CD14-positive monocyte (primary cell): ENCODE measurements at regions not wholly inside any gene's neighbourhood (a gene's known extent, or its start where the extent isn't known, plus 50 kb on each side); places are given as distances from the start of the nearest gene placed in this dataset.

Experiments used
- DNase-seq, 3 donors: peaks; one replicate each; pipeline ENCODE4 v3.0.0-alpha.2; 2011 to 2022
- H2AFZ ChIP-seq: 2 replicates; pipeline ENCODE4 v1.6.0; 2012; ENCODE audit warnings: mild to moderate bottlenecking, low read depth, low read length, inconsistent platforms; ENCODE audit not compliant: insufficient read depth, poor library complexity, severe bottlenecking
- H3K27ac ChIP-seq, 2 donors: 1 replicate in 1 of 2; 2 replicates in 1 of 2; pipeline ENCODE4 v1.5.1; 2012 to 2013; ENCODE audit warnings: low read length in 2 of 2, control low read depth in 1 of 2, inconsistent platforms in 1 of 2, low read depth in 1 of 2, mild to moderate bottlenecking in 1 of 2
- H3K27me3 ChIP-seq, 2 donors: one replicate each; pipeline versions ENCODE4 v1.6.0 to v1.6.1; 2011 to 2013; ENCODE audit warnings: low read length in 2 of 2; ENCODE audit not compliant: control insufficient read depth in 2 of 2, insufficient read depth in 2 of 2
- H3K36me3 ChIP-seq, 2 donors: replicated peaks in 1 of 2; 1 replicate in 1 of 2; 2 replicates in 1 of 2; pipeline versions ENCODE4 v1.5.1 to v1.6.1; 2012 to 2013; ENCODE audit warnings: low read length in 2 of 2, control low read depth in 1 of 2, inconsistent platforms in 1 of 2, mild to moderate bottlenecking in 1 of 2; ENCODE audit not compliant: insufficient read depth in 2 of 2, control insufficient read depth in 1 of 2
- H3K4me1 ChIP-seq, 2 donors: 1 replicate in 1 of 2; 2 replicates in 1 of 2; pipeline versions ENCODE4 v1.5.1 to v1.6.1; 2012 to 2013; ENCODE audit warnings: low read length in 2 of 2, control low read depth in 1 of 2, inconsistent platforms in 1 of 2, mild to moderate bottlenecking in 1 of 2, moderate library complexity in 1 of 2; ENCODE audit not compliant: insufficient read depth in 2 of 2, control insufficient read depth in 1 of 2
- H3K4me2 ChIP-seq: replicated peaks from 2 replicates; pipeline ENCODE3; 2012; ENCODE audit warnings: low read length, moderate library complexity, mild to moderate bottlenecking; ENCODE audit not compliant: poor library complexity, severe bottlenecking; ENCODE audit errors: extremely low read depth
- H3K4me3 ChIP-seq, 3 experiments: fragments of 200-600 bp in 1 of 3; sonication (generic) in 1 of 3; replicated peaks in 1 of 3; 1 replicate in 2 of 3; 2 replicates in 1 of 3; pipeline ENCODE4 v1.5.1; 2011 to 2013; ENCODE audit warnings: low read length in 3 of 3, mild to moderate bottlenecking in 3 of 3, control low read depth in 2 of 3, low read depth in 2 of 3, inconsistent platforms in 1 of 3, moderate library complexity in 1 of 3
- H3K79me2 ChIP-seq: 2 replicates; pipeline ENCODE4 v1.6.0; 2012; ENCODE audit warnings: mild to moderate bottlenecking, control low read depth, inconsistent platforms, low read length, moderate library complexity; ENCODE audit not compliant: insufficient read depth
- H3K9ac ChIP-seq: 2 replicates; pipeline ENCODE4 v1.6.0; 2017; ENCODE audit warnings: low read length, mild to moderate bottlenecking; ENCODE audit not compliant: insufficient read depth, poor library complexity, severe bottlenecking
- H3K9me3 ChIP-seq, 2 donors: replicated peaks in 1 of 2; 1 replicate in 1 of 2; 2 replicates in 1 of 2; pipeline versions ENCODE4 v1.5.1 to v1.6.1; 2012 to 2013; ENCODE audit warnings: low read length in 2 of 2, control low read depth in 1 of 2; ENCODE audit not compliant: control insufficient read depth in 1 of 2, insufficient read depth in 1 of 2
- H4K20me1 ChIP-seq: 2 replicates; pipeline ENCODE4 v1.6.0; 2012; ENCODE audit warnings: mild to moderate bottlenecking, low read length, control low read depth, moderate library complexity; ENCODE audit not compliant: insufficient read depth
- H3K27ac Mint-ChIP-seq, 7 donors: one replicate each; pipeline ENCODE4 v1.8.0; 2020; ENCODE audit warnings: mild to moderate bottlenecking in 7 of 7, mixed read lengths in 7 of 7, moderate library complexity in 6 of 7, inconsistent platforms in 2 of 7
- H3K27me3 Mint-ChIP-seq, 3 donors: one replicate each; pipeline ENCODE4 v1.8.0; 2021 to 2022; ENCODE audit warnings: low read depth in 3 of 3, mild to moderate bottlenecking in 3 of 3, mixed read lengths in 3 of 3, moderate library complexity in 3 of 3, inconsistent platforms in 1 of 3
- H3K36me3 Mint-ChIP-seq, 2 donors: one replicate each; pipeline ENCODE4 v1.8.0; 2020; ENCODE audit warnings: mixed read lengths in 2 of 2, inconsistent platforms in 1 of 2, mild to moderate bottlenecking in 1 of 2
- H3K4me1 Mint-ChIP-seq: one replicate; pipeline ENCODE4 v1.8.0; 2020; ENCODE audit warnings: mild to moderate bottlenecking, mixed read lengths
- H3K4me3 Mint-ChIP-seq, 2 donors: one replicate each; pipeline ENCODE4 v1.8.0; 2020; ENCODE audit warnings: mild to moderate bottlenecking in 2 of 2, mixed read lengths in 2 of 2, moderate library complexity in 1 of 2
- H3K9me3 Mint-ChIP-seq, 7 donors: one replicate each; pipeline ENCODE4 v1.8.0; 2020 to 2022; ENCODE audit warnings: mixed read lengths in 7 of 7, mild to moderate bottlenecking in 6 of 7, moderate library complexity in 6 of 7, inconsistent platforms in 2 of 7
- WGBS: methylation state at CpG from one replicate; pipeline ENCODE4 v1.1.5; 2013; ENCODE audit warnings: missing lambda C conversion rate; ENCODE audit not compliant: insufficient coverage; 5-methylcytosine and 5-hydroxymethylcytosine counted together
- intact Hi-C, 2 donors: fragments of 100-400 bp; cut with micrococcal nuclease; formaldehyde crosslinking; loops; one replicate each; pipeline versions ENCODE4 v1.15.0 to v1.15.1; 2023
- TF ChIP-seq, protein P1 (sequence below): fragments of 200-600 bp; IDR thresholded peaks from one replicate; pipeline ENCODE4 v1.8.0; 2022; ENCODE audit warnings: antibody characterized with exemption, mild to moderate bottlenecking

DNA sequence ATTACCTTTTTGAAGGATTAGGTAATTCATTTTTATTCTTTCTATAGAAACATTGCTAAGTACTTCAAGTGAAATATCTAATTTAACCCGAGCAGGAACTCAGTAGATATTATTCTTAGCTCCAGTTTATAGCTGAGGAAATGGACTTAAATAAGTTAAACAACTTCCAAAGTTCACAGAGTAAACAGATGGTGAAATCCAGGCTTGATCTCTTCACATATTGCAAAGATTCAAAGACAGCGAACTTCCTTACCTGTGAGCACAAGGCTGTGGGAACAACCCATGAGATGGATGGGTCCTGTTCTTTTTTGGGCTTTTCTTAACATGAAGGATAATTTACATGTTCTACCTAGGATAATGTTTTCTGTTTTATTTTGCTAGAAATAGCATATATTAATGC, 439.0 kb downstream of the IRS1 start:
- DNase-seq, result no peak
- Histone ChIP-seq H3K36me3 (no peaks in the 10 kb centered on the region), H3K27me3 (peaks cover 2 to 7% of the 10 kb centered on the region in 2 donors), H3K79me2 (no peaks in the 10 kb centered on the region), H3K9me3 (no peaks in the 10 kb centered on the region), H3K9ac (no peak overlapping the region), H2AFZ (no peak overlapping the region), H3K4me3 (no peak overlapping the region), H3K4me1 (no peaks in the 10 kb centered on the region), H3K4me2 (no peak overlapping the region), H4K20me1 (no peaks in the 10 kb centered on the region), H3K27ac (no peak overlapping the region)
- H3K4me3 Mint-ChIP-seq, result no peak overlapping the region
- no peaks in the 10 kb centered on the region for H3K36me3 Mint-ChIP-seq
- intact Hi-C loops, result no loop called here
- H3K4me1 Mint-ChIP-seq, result peaks cover under 1% of the 10 kb centered on the region
- H3K27me3 Mint-ChIP-seq, result peaks cover 6 to 10% (median 10%) of the 10 kb centered on the region in 3 donors
- TF ChIP-seq, protein P1, sequence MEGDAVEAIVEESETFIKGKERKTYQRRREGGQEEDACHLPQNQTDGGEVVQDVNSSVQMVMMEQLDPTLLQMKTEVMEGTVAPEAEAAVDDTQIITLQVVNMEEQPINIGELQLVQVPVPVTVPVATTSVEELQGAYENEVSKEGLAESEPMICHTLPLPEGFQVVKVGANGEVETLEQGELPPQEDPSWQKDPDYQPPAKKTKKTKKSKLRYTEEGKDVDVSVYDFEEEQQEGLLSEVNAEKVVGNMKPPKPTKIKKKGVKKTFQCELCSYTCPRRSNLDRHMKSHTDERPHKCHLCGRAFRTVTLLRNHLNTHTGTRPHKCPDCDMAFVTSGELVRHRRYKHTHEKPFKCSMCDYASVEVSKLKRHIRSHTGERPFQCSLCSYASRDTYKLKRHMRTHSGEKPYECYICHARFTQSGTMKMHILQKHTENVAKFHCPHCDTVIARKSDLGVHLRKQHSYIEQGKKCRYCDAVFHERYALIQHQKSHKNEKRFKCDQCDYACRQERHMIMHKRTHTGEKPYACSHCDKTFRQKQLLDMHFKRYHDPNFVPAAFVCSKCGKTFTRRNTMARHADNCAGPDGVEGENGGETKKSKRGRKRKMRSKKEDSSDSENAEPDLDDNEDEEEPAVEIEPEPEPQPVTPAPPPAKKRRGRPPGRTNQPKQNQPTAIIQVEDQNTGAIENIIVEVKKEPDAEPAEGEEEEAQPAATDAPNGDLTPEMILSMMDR, result no peak
- H3K27ac Mint-ChIP-seq, result no peak overlapping the region
- no CpG with 5 or more reads among the region's 2 CpGs for WGBS
- peaks cover 0 to 8% (median 3%) of the 10 kb centered on the region in 7 donors for H3K9me3 Mint-ChIP-seq

DNA sequence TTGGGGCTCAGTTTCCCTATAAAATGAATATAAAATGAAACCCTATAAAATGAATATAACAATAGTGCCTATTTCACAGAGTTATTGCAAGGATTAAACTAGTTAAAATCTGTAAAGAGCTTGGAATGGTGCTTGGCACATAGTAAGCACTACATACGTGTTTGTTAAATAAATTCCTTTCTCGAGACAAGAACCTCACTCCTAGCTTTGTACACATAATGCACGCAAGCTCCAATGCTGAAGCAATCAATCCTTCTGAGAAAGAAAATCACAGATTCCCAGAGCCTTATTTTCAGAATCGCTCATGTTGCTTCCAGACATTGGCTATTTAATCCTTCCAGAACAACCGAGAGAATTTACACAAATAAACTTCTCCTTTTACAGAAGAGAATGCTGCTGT, 440.9 kb downstream of the IRS1 start:
- Histone ChIP-seq H2AFZ (no peak overlapping the region), H3K9me3 (no peaks in the 10 kb centered on the region), H3K27ac (no peak overlapping the region), H4K20me1 (no peaks in the 10 kb centered on the region), H3K4me3 (no peak overlapping the region), H3K79me2 (no peaks in the 10 kb centered on the region), H3K27me3 (peaks cover 2 to 7% of the 10 kb centered on the region in 2 donors), H3K36me3 (no peaks in the 10 kb centered on the region), H3K4me1 (no peaks in the 10 kb centered on the region), H3K4me2 (no peak overlapping the region), H3K9ac (no peak overlapping the region)
- Mint-ChIP-seq H3K27me3 (peaks cover 9 to 10% (median 10%) of the 10 kb centered on the region in 3 donors), H3K4me1 (peaks cover 3% of the 10 kb centered on the region), H3K27ac (no peak overlapping the region), H3K9me3 (peaks cover 0 to 8% (median 5%) of the 10 kb centered on the region in 7 donors), H3K36me3 (no peaks in the 10 kb centered on the region), H3K4me3 (no peak overlapping the region)
- no peak for DNase-seq
- 90% methylated on average over 3 of the region's 5 CpGs for WGBS
- TF ChIP-seq, protein P1, result no peak
- intact Hi-C loops, result loop anchor here in 1 of 2 donors (10.0 kb wide), 1 partner anchor 144 kb away; no protein-coding TSS in a partner anchor
